ENCODE measurements at regions not wholly inside any gene's neighbourhood (a gene's known extent, or its start where the extent isn't known, plus 50 kb on each side); places are given as distances from the start of the nearest gene placed in this dataset.

DNA sequence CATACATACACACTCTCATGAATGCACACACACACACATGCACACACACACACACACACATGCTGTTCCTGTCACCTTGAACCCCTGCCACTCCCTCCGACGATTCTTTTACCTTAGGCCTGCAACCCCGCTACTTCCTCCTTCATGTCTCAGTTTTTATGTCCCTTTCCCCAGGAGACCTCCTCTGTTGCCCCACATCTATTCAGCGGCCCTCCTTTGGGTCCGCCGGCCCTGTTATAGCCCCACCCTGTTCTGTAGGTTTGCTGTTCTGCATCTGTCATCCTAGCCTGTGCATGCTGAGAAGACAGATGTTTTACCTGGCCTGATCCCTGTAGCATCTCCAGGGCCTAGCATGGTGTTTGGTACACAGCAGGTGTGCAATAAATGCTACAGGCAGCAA lies 161.6 kb upstream of the PCBD1 start:
- Histone ChIP-seq H3K36me3 (ENCODE audit: control insufficient read depth in 2 of 2, extremely low read depth in 1 of 2, insufficient read depth in 2 of 2, low read length in 2 of 2) (no peaks in the 10 kb centered on the region), H3K4me3 (ENCODE audit: control insufficient read depth in 2 of 3, extremely low read depth in 1 of 3, insufficient read depth in 2 of 3, low read depth in 1 of 3, low read length in 3 of 3) (no peak overlapping the region), H3K9me3 (ENCODE audit: control insufficient read depth, low read depth, low read length) (no peaks in the 10 kb centered on the region), H3K27me3 (ENCODE audit: control insufficient read depth, extremely low read depth, insufficient read depth, low read length) (peaks cover 13% of the 10 kb centered on the region), H4K20me1 (ENCODE audit: control insufficient read depth, extremely low read depth, insufficient read depth, low read length) (no peaks in the 10 kb centered on the region), H3K4me1 (ENCODE audit: control insufficient read depth, extremely low read depth, insufficient read depth, low read length) (no peaks in the 10 kb centered on the region), H3K9ac (ENCODE audit: control insufficient read depth, extremely low read depth, insufficient read depth, low read length) (no peak overlapping the region), H3K9me1 (ENCODE audit: control insufficient read depth, extremely low read depth, insufficient read depth, low read length) (no peaks in the 10 kb centered on the region), H3K79me2 (ENCODE audit: control insufficient read depth, insufficient read depth, low read length) (no peaks in the 10 kb centered on the region), H3K4me2 (ENCODE audit: control insufficient read depth, extremely low read depth, insufficient read depth, low read depth, low read length) (no peak overlapping the region), H3K27ac (ENCODE audit: control insufficient read depth, insufficient read depth, low read length) (no peak overlapping the region), H2AFZ (ENCODE audit: control insufficient read depth, low read length) (no peak overlapping the region)
- no peak for FAIRE-seq
- DNase-seq (ENCODE audit: low read depth, low spot score) = no peak
- TF ChIP-seq, protein P1, sequence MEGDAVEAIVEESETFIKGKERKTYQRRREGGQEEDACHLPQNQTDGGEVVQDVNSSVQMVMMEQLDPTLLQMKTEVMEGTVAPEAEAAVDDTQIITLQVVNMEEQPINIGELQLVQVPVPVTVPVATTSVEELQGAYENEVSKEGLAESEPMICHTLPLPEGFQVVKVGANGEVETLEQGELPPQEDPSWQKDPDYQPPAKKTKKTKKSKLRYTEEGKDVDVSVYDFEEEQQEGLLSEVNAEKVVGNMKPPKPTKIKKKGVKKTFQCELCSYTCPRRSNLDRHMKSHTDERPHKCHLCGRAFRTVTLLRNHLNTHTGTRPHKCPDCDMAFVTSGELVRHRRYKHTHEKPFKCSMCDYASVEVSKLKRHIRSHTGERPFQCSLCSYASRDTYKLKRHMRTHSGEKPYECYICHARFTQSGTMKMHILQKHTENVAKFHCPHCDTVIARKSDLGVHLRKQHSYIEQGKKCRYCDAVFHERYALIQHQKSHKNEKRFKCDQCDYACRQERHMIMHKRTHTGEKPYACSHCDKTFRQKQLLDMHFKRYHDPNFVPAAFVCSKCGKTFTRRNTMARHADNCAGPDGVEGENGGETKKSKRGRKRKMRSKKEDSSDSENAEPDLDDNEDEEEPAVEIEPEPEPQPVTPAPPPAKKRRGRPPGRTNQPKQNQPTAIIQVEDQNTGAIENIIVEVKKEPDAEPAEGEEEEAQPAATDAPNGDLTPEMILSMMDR (optimal IDR thresholded peaks at IDR 0.05 in 1 of 3, IDR thresholded peaks at IDR 0.05 in 1 of 3, conservative IDR thresholded peaks at IDR 0.05 in 1 of 3; ENCODE audit: extremely low read depth in 1 of 3, insufficient read depth in 2 of 3, low read length in 3 of 3) = no peak
- TF ChIP-seq EZH2 (IDR thresholded peaks at IDR 0.05; ENCODE audit: low read length) = no peak
- dilution Hi-C loops (cut with MboI; ENCODE audit: extremely low pct_ligation_motif_present, low sequenced_read_pairs) = no loop called here

DNA sequence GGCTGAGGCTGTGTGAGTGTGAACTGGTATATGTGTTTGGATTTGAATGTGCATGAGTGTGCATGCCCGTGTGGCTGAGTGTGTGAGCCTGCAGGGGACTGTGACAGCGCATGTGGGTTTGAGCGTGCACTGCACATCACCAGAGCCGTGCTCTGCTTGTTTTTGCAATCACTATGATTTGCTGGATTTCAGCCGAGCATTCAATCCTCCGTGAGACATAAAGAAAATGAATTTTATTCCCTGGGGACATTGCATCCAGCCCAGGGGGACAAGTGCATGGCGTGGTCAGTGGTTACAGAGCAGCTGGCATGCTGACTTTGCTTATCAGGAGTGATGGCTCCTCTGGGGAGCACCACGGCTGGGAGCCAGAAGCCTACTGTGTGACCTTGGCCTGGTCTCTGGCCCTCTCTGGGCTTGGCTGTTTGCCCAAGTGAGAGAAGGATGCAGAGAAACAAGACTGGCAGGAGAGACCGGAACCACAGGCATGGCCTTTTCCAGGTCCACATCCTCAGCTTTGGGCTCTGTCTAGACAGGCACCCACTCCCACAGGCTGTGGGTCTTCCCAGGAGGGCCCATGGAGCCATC lies 160.2 kb upstream of the UNC5B start:
- Histone ChIP-seq H3K27ac (ENCODE audit: control insufficient read depth, insufficient read depth, low read length) (no peak overlapping the region), H3K4me1 (ENCODE audit: control insufficient read depth, extremely low read depth, insufficient read depth, low read length) (no peaks in the 10 kb centered on the region), H4K20me1 (ENCODE audit: control insufficient read depth, extremely low read depth, insufficient read depth, low read length) (no peaks in the 10 kb centered on the region), H3K4me2 (ENCODE audit: control insufficient read depth, extremely low read depth, insufficient read depth, low read depth, low read length) (no peak overlapping the region), H3K79me2 (ENCODE audit: control insufficient read depth, insufficient read depth, low read length) (no peaks in the 10 kb centered on the region), H3K4me3 (ENCODE audit: control insufficient read depth in 2 of 3, extremely low read depth in 1 of 3, insufficient read depth in 2 of 3, low read depth in 1 of 3, low read length in 3 of 3) (no peak overlapping the region), H3K9ac (ENCODE audit: control insufficient read depth, extremely low read depth, insufficient read depth, low read length) (no peak overlapping the region), H3K9me1 (ENCODE audit: control insufficient read depth, extremely low read depth, insufficient read depth, low read length) (no peaks in the 10 kb centered on the region), H3K27me3 (ENCODE audit: control insufficient read depth, extremely low read depth, insufficient read depth, low read length) (peaks cover 12% of the 10 kb centered on the region), H2AFZ (ENCODE audit: control insufficient read depth, low read length) (no peak overlapping the region), H3K36me3 (ENCODE audit: control insufficient read depth in 2 of 2, extremely low read depth in 1 of 2, insufficient read depth in 2 of 2, low read length in 2 of 2) (no peaks in the 10 kb centered on the region), H3K9me3 (ENCODE audit: control insufficient read depth, low read depth, low read length) (no peaks in the 10 kb centered on the region)
- dilution Hi-C loops (cut with MboI; ENCODE audit: extremely low pct_ligation_motif_present, low sequenced_read_pairs) = no loop called here
- DNase-seq (ENCODE audit: low read depth, low spot score) = no peak
- no peak for FAIRE-seq
- TF ChIP-seq, protein P1 (optimal IDR thresholded peaks at IDR 0.05 in 1 of 3, IDR thresholded peaks at IDR 0.05 in 1 of 3, conservative IDR thresholded peaks at IDR 0.05 in 1 of 3; ENCODE audit: extremely low read depth in 1 of 3, insufficient read depth in 2 of 3, low read length in 3 of 3) = no peak
- no peak for TF ChIP-seq EZH2 (IDR thresholded peaks at IDR 0.05; ENCODE audit: low read length)

All from keratinocyte (primary cell).